ENCODE measurements at regions not wholly inside any gene's neighbourhood (a gene's known extent, or its start where the extent isn't known, plus 50 kb on each side); places are given as distances from the start of the nearest gene placed in this dataset.

DNA sequence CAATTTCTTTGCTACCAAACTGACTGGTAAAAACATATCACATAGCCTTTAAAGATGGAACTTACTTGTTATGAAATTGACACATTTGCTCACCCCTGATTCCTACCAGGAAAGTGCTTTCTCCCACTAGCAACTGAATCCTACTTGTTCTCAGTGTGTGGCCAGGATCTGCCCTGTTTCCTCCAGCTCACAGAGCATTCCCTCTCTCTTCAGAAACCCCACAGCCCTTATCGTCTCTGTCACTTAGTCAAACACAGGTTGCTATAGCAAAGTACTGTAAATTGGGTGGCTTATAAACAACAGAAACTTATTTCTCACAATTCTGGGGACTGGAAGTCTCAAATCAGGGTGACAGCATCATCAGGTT is 265.2 kb upstream of the BOD1L1 start:
- TF ChIP-seq, protein P1, sequence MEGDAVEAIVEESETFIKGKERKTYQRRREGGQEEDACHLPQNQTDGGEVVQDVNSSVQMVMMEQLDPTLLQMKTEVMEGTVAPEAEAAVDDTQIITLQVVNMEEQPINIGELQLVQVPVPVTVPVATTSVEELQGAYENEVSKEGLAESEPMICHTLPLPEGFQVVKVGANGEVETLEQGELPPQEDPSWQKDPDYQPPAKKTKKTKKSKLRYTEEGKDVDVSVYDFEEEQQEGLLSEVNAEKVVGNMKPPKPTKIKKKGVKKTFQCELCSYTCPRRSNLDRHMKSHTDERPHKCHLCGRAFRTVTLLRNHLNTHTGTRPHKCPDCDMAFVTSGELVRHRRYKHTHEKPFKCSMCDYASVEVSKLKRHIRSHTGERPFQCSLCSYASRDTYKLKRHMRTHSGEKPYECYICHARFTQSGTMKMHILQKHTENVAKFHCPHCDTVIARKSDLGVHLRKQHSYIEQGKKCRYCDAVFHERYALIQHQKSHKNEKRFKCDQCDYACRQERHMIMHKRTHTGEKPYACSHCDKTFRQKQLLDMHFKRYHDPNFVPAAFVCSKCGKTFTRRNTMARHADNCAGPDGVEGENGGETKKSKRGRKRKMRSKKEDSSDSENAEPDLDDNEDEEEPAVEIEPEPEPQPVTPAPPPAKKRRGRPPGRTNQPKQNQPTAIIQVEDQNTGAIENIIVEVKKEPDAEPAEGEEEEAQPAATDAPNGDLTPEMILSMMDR (IDR thresholded peaks at IDR 0.05) = no peak
- TF ChIP-seq EZH2 (IDR thresholded peaks at IDR 0.05) = no peak
